GM12891 (cell line): ENCODE measurements at regions not wholly inside any gene's neighbourhood (a gene's known extent, or its start where the extent isn't known, plus 50 kb on each side); places are given as distances from the start of the nearest gene placed in this dataset.

ENCODE experiments used
- POLR2A ChIP-seq: IDR thresholded peaks from 2 replicates; pipeline ENCODE4 v1.6.1; 2011; ENCODE audit warnings: low read depth, low read length, control low read depth
- POLR2AphosphoS5 ChIP-seq: IDR thresholded peaks from 2 replicates; pipeline ENCODE4 v1.6.1; 2011; ENCODE audit warnings: low read depth, low read length, control low read depth
- SPI1 ChIP-seq: IDR thresholded peaks from 2 replicates; pipeline ENCODE4 v1.6.1; 2011; ENCODE audit warnings: low read depth, low read length, control low read depth
- TAF1 ChIP-seq: IDR thresholded peaks from 2 replicates; pipeline ENCODE4 v1.6.1; 2011; ENCODE audit warnings: low read depth, low read length, control low read depth

DNA sequence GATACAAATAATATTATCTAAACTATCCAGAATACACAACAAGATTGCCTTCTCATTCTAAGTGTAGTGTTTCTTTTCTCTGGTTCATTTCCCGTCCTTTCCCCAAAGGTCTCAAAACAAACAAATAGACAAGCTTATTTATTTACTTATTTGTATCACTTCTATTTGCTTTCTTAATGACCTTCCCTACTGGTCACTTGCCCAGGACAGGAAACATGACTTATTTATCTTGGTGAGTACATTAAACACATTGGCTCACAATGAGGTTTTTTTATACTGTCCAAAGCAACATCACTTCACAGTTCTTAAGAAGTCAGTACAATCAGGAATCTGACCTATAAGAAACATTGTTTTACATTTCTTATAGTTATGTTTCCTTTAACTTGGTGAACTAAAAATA is 123.3 kb upstream of the KYNU start:
- no peak for TF ChIP-seq POLR2AphosphoS5
- TF ChIP-seq TAF1, result no peak
- TF ChIP-seq POLR2A, result no peak
- no peak for TF ChIP-seq SPI1
